ENCODE measurements at regions not wholly inside any gene's neighbourhood (a gene's known extent, or its start where the extent isn't known, plus 50 kb on each side); places are given as distances from the start of the nearest gene placed in this dataset.

- 48 to 58% methylated on average over 4 of the region's 4 CpGs for WGBS, 2 donors
- Histone ChIP-seq H3K27ac (no peak overlapping the region), H3K4me1 (no peaks in the 10 kb centered on the region), H3K4me3 (no peak overlapping the region), H3K36me3 (no peaks in the 10 kb centered on the region), H3K9me3 (no peaks in the 10 kb centered on the region), H3K27me3 (peaks cover 0 to 76% (median 52%) of the 10 kb centered on the region in 7 donors)
- no peak for TF ChIP-seq CTCF (IDR thresholded peaks at IDR 0.05)
- DNase-seq = no peak
- intact Hi-C loops (cut with DNase I) = loop anchor here in 3 of 10 donors (5.0 to 10.0 kb wide), 2 partner anchors 320 to 398 kb away; partner anchors contain the start of gene EVX2 (in 1 of the 3)
- ATAC-seq = no peak
Observed at GRCh38 chr2:175684466-175684865, 317.6 kb downstream of the LNPK start.

GRCh38 chr2:175679728-175680127 is 322.3 kb downstream of the LNPK start:
- ATAC-seq (no peak), DNase-seq (no peak)
- no peaks in the 10 kb centered on the region for H3K4me1 ChIP-seq
- no peaks in the 10 kb centered on the region for H3K36me3 ChIP-seq
- no peak overlapping the region for H3K4me3 ChIP-seq
- H3K9me3 ChIP-seq = no peaks in the 10 kb centered on the region
- 68 to 76% methylated on average over 2 of the region's 2 CpGs for WGBS, 2 donors
- H3K27me3 ChIP-seq = peaks cover 0 to 33% (median 20%) of the 10 kb centered on the region in 7 donors
- TF ChIP-seq CTCF (IDR thresholded peaks at IDR 0.05) = no peak
- intact Hi-C loops (cut with DNase I) = loop anchor here in 3 of 10 donors (5.0 to 10.0 kb wide), 2 partner anchors 315 to 403 kb away; partner anchors contain the start of gene EVX2 (in 1 of the 3)
- no peak overlapping the region for H3K27ac ChIP-seq

GRCh38 chr2:175679231-175679630 is 322.8 kb downstream of the LNPK start:
- H3K4me1 ChIP-seq = no peaks in the 10 kb centered on the region
- H3K27me3 ChIP-seq = peaks cover 0 to 29% (median 15%) of the 10 kb centered on the region in 7 donors
- DNase-seq (no peak), ATAC-seq (no peak)
- TF ChIP-seq CTCF (IDR thresholded peaks at IDR 0.05) = no peak
- no peak overlapping the region for H3K27ac ChIP-seq
- H3K4me3 ChIP-seq = no peak overlapping the region
- intact Hi-C loops (cut with DNase I) = no loop called here
- no peaks in the 10 kb centered on the region for H3K36me3 ChIP-seq
- peaks cover 0 to 2% (median 0%) of the 10 kb centered on the region in 11 donors for H3K9me3 ChIP-seq
- WGBS, 2 donors = 67 to 72% methylated on average over 4 of the region's 4 CpGs

GRCh38 chr2:175677880-175678279 is 324.2 kb downstream of the LNPK start:
- H3K9me3 ChIP-seq = peaks cover 0 to 16% (median 0%) of the 10 kb centered on the region in 11 donors
- peaks cover 0 to 24% (median 9%) of the 10 kb centered on the region in 7 donors for H3K27me3 ChIP-seq
- intact Hi-C loops (cut with DNase I) = no loop called here
- no peak for TF ChIP-seq CTCF (IDR thresholded peaks at IDR 0.05)
- H3K4me3 ChIP-seq = no peak overlapping the region
- WGBS, 2 donors = 92 to 93% methylated on average over 2 of the region's 2 CpGs
- ATAC-seq (no peak), DNase-seq (no peak)
- H3K36me3 ChIP-seq = no peaks in the 10 kb centered on the region
- no peak overlapping the region for H3K27ac ChIP-seq
- H3K4me1 ChIP-seq = no peaks in the 10 kb centered on the region
